ENCODE measurements at regions not wholly inside any gene's neighbourhood (a gene's known extent, or its start where the extent isn't known, plus 50 kb on each side); places are given as distances from the start of the nearest gene placed in this dataset.

DNA sequence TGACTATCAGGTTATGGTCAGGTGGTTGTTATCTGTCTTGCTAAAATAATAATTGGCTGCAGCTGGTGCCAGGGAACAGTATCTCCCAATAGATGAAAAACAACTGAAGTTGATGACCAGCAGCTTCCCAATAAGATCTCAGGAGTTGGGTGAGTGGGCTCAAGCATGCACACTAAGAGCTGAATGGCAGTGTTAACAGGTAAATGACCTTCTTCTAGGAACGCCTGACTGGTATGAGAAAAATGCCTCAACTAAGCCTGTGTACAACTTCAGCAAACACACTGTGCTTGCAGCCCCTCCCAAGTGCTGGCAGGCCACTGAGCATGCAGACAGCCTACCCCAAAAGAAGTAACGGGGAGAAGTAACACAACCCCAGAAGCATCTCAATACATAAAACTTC is 636.9 kb downstream of the ACTR3B start:
- Histone ChIP-seq H2AFZ (ENCODE audit: low read depth, low read length) (no peak overlapping the region), H3K4me3 (ENCODE audit: low read length) (no peak overlapping the region), H3K36me3 (ENCODE audit: insufficient read depth, low read length) (no peaks in the 10 kb centered on the region), H3K4me1 (ENCODE audit: insufficient read depth, low read length) (no peaks in the 10 kb centered on the region), H3K27me3 (ENCODE audit: insufficient read depth, low read length) (no peaks in the 10 kb centered on the region), H3K9me3 (ENCODE audit: low read length) (no peaks in the 10 kb centered on the region)

GRCh38 chr7:153397459-153397858 is 637.9 kb downstream of the ACTR3B start:
- H3K27me3 ChIP-seq (ENCODE audit: insufficient read depth, low read length), result no peaks in the 10 kb centered on the region
- H3K36me3 ChIP-seq (ENCODE audit: insufficient read depth, low read length), result no peaks in the 10 kb centered on the region
- no peak overlapping the region for H2AFZ ChIP-seq (ENCODE audit: low read depth, low read length)
- H3K9me3 ChIP-seq (ENCODE audit: low read length), result no peaks in the 10 kb centered on the region
- H3K4me3 ChIP-seq (ENCODE audit: low read length), result no peak overlapping the region
- H3K4me1 ChIP-seq (ENCODE audit: insufficient read depth, low read length), result no peaks in the 10 kb centered on the region

- Histone ChIP-seq H3K9me3 (ENCODE audit: low read length) (no peaks in the 10 kb centered on the region), H2AFZ (ENCODE audit: low read depth, low read length) (no peak overlapping the region), H3K4me3 (ENCODE audit: low read length) (no peak overlapping the region), H3K27me3 (ENCODE audit: insufficient read depth, low read length) (no peaks in the 10 kb centered on the region), H3K4me1 (ENCODE audit: insufficient read depth, low read length) (no peaks in the 10 kb centered on the region), H3K36me3 (ENCODE audit: insufficient read depth, low read length) (no peaks in the 10 kb centered on the region)
Observed at GRCh38 chr7:153397906-153398305, 638.4 kb downstream of the ACTR3B start.

DNA sequence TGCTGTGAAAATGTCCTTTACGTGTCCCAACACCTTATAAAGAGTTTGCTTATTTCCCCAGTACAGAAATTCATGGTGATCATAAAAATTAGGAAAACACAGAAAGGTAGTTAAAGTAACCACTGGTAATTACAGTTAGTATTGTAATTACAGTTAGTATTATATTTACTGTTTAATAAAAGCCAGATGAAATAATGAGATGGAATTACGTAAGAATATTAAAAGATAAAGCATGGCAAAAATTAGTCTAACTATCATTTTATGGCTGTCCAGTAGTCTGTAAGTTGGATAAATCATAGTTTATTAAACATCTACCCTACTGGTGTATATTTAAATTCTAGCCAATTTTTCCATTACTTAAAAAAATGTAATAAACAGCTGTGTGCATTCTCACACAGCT is 638.8 kb downstream of the ACTR3B start:
- Histone ChIP-seq H3K4me1 (ENCODE audit: insufficient read depth, low read length) (no peaks in the 10 kb centered on the region), H3K4me3 (ENCODE audit: low read length) (no peak overlapping the region), H3K36me3 (ENCODE audit: insufficient read depth, low read length) (no peaks in the 10 kb centered on the region), H3K9me3 (ENCODE audit: low read length) (no peaks in the 10 kb centered on the region), H2AFZ (ENCODE audit: low read depth, low read length) (no peak overlapping the region), H3K27me3 (ENCODE audit: insufficient read depth, low read length) (no peaks in the 10 kb centered on the region)

DNA sequence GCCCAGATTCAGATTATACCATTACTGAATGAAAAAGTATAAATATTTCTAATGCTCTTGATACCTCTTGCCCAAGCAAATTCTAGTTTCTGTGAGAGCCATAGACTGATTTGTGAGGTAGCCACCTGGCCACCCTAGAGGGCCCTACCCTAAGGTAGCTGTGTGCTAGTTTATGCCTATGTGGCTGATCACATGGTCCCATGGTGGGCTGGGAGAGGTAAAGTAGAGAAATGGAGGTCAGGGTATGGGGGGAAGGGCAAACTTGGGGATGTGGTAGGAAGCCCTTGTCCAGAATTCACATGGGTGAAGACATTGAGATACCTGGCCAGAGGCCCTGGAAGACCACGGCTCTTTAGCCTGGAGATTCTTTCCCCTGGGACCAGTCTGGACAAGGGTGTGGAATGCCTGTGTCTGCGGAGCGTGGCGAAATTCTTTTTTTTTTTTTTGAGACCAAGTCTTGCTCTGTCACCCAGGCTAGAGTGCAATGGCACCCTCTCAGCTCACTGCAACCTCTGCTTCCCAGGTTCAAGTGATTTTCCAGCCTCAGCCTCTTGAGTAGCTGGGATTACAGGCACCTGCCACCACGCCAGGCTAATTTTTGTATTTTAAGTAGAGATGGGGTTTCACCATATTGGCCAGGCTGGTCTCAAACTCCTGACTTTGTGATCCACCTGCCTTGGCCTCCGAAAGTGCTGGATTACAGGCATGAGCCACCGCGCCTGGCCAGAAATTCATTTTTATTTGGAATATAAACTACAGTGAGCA is 639.4 kb downstream of the ACTR3B start:
- Histone ChIP-seq H3K9me3 (ENCODE audit: low read length) (no peaks in the 10 kb centered on the region), H3K36me3 (ENCODE audit: insufficient read depth, low read length) (no peaks in the 10 kb centered on the region), H2AFZ (ENCODE audit: low read depth, low read length) (no peak overlapping the region), H3K27me3 (ENCODE audit: insufficient read depth, low read length) (no peaks in the 10 kb centered on the region), H3K4me1 (ENCODE audit: insufficient read depth, low read length) (no peaks in the 10 kb centered on the region), H3K4me3 (ENCODE audit: low read length) (no peak overlapping the region)

DNA sequence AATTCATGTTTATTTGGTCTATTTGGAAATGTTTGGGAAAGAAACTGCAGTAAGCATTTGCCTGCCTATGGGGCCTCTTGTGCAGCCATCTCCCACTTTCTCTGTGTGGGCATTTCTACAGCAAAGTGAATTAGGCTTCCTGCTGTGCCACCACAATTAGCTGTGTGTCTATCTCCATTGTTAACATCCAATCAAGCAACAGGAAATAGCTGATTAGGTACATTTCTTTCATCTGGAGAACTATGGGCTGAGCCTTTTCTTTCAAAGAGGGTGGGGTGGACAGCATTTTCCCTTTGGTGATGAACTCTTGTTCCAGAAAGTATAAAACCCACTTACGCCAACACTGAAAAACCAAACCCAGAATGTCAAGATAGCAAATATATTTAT is 640.0 kb downstream of the ACTR3B start:
- Histone ChIP-seq H3K27me3 (ENCODE audit: insufficient read depth, low read length) (no peaks in the 10 kb centered on the region), H3K4me3 (ENCODE audit: low read length) (no peak overlapping the region), H3K4me1 (ENCODE audit: insufficient read depth, low read length) (no peaks in the 10 kb centered on the region), H2AFZ (ENCODE audit: low read depth, low read length) (no peak overlapping the region), H3K36me3 (ENCODE audit: insufficient read depth, low read length) (no peaks in the 10 kb centered on the region), H3K9me3 (ENCODE audit: low read length) (no peaks in the 10 kb centered on the region)

DNA sequence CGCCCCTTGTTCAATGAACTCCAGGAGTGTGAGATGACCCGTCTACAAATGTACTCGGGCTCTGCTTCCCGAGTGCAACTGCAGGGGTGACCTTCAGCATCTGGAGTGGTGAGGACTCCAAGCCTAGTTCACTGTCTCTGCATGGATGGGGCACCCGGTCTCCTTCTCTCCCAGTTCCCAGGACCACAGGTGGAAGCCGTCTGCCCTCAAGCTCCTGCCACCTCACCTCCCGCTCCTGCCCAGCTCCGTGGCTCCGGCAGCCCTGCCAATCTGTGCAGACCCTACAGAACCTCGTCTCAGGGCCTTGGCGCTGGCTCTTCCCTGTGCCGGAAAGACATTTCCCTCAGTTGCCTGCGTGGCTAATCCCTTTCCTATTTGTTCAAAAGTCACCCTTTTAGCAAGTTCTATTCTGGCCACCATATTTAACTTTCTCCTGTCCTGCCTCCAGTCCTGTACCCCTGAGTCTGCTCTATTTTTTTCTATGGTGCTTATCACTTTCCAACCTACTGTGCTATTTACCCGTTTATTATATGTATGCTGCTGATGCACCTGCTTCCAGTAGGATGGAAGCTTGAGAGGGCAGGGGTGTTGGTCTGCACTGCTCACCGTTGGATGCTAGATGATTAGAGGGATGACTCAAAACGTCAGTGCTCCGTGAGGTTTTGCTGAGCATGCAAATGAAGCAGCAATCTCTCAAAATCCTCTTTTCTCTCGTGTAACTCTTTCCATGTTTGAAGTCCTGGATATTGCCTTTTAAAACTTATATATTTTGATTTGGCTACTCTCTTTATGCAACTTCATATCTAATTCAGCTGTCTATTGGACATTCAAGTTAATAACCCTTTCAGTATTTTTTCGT is 641.4 kb downstream of the ACTR3B start:
- H2AFZ ChIP-seq (ENCODE audit: low read depth, low read length), result no peak overlapping the region
- no peaks in the 10 kb centered on the region for H3K9me3 ChIP-seq (ENCODE audit: low read length)
- H3K4me1 ChIP-seq (ENCODE audit: insufficient read depth, low read length), result no peaks in the 10 kb centered on the region
- no peak overlapping the region for H3K4me3 ChIP-seq (ENCODE audit: low read length)
- H3K27me3 ChIP-seq (ENCODE audit: insufficient read depth, low read length), result no peaks in the 10 kb centered on the region
- no peaks in the 10 kb centered on the region for H3K36me3 ChIP-seq (ENCODE audit: insufficient read depth, low read length)

GRCh38 chr7:153401795-153402720 is 642.5 kb downstream of the ACTR3B start:
- no peaks in the 10 kb centered on the region for H3K27me3 ChIP-seq (ENCODE audit: insufficient read depth, low read length)
- H3K9me3 ChIP-seq (ENCODE audit: low read length), result no peaks in the 10 kb centered on the region
- H3K4me3 ChIP-seq (ENCODE audit: low read length), result no peak overlapping the region
- H2AFZ ChIP-seq (ENCODE audit: low read depth, low read length), result no peak overlapping the region
- no peaks in the 10 kb centered on the region for H3K36me3 ChIP-seq (ENCODE audit: insufficient read depth, low read length)
- H3K4me1 ChIP-seq (ENCODE audit: insufficient read depth, low read length), result no peaks in the 10 kb centered on the region

- H3K9me3 ChIP-seq (ENCODE audit: low read length), result no peaks in the 10 kb centered on the region
- no peak overlapping the region for H2AFZ ChIP-seq (ENCODE audit: low read depth, low read length)
- no peaks in the 10 kb centered on the region for H3K36me3 ChIP-seq (ENCODE audit: insufficient read depth, low read length)
- no peaks in the 10 kb centered on the region for H3K27me3 ChIP-seq (ENCODE audit: insufficient read depth, low read length)
- H3K4me1 ChIP-seq (ENCODE audit: insufficient read depth, low read length), result no peaks in the 10 kb centered on the region
- H3K4me3 ChIP-seq (ENCODE audit: low read length), result no peak overlapping the region
Observed at GRCh38 chr7:153402721-153403541, 643.4 kb downstream of the ACTR3B start.

GRCh38 chr7:153404124-153404523 is 644.6 kb downstream of the ACTR3B start:
- H3K4me3 ChIP-seq (ENCODE audit: low read length), result no peak overlapping the region
- H3K4me1 ChIP-seq (ENCODE audit: insufficient read depth, low read length), result no peaks in the 10 kb centered on the region
- no peak overlapping the region for H2AFZ ChIP-seq (ENCODE audit: low read depth, low read length)
- H3K36me3 ChIP-seq (ENCODE audit: insufficient read depth, low read length), result no peaks in the 10 kb centered on the region
- H3K9me3 ChIP-seq (ENCODE audit: low read length), result no peaks in the 10 kb centered on the region
- no peaks in the 10 kb centered on the region for H3K27me3 ChIP-seq (ENCODE audit: insufficient read depth, low read length)

GRCh38 chr7:153404781-153405279 is 645.3 kb downstream of the ACTR3B start:
- Histone ChIP-seq H3K9me3 (ENCODE audit: low read length) (no peaks in the 10 kb centered on the region), H3K4me1 (ENCODE audit: insufficient read depth, low read length) (no peaks in the 10 kb centered on the region), H3K36me3 (ENCODE audit: insufficient read depth, low read length) (no peaks in the 10 kb centered on the region), H3K4me3 (ENCODE audit: low read length) (no peak overlapping the region), H2AFZ (ENCODE audit: low read depth, low read length) (no peak overlapping the region), H3K27me3 (ENCODE audit: insufficient read depth, low read length) (no peaks in the 10 kb centered on the region)

Measured in neuron (in vitro differentiated cells).